ENCODE measurements at regions not wholly inside any gene's neighbourhood (a gene's known extent, or its start where the extent isn't known, plus 50 kb on each side); places are given as distances from the start of the nearest gene placed in this dataset.
A peak's percentile ranks its signal among the peaks of the same experiment; 100 is the strongest.

GRCh38 chr17:65346166-65346565 lies 209.0 kb downstream of the RGS9 start:
- H3K4me3 ChIP-seq (ENCODE audit: low read length): no peak overlapping the region
- DNase-seq (ENCODE audit: low read depth): no peak
- no peak for TF ChIP-seq CTCF (conservative IDR thresholded peaks at IDR 0.05; ENCODE audit: low read length)

GRCh38 chr17:65345261-65346005 lies 208.3 kb downstream of the RGS9 start:
- no peak overlapping the region for H3K4me3 ChIP-seq (ENCODE audit: low read length)
- DNase-seq (ENCODE audit: low read depth): no peak
- TF ChIP-seq CTCF (conservative IDR thresholded peaks at IDR 0.05; ENCODE audit: low read length): no peak

- no peak for DNase-seq (ENCODE audit: low read depth)
- H3K4me3 ChIP-seq (ENCODE audit: low read length): no peak overlapping the region
- no peak for TF ChIP-seq CTCF (conservative IDR thresholded peaks at IDR 0.05; ENCODE audit: low read length)
These were observed 203.2 kb downstream of the RGS9 start for GRCh38 chr17:65340401-65340800.

GRCh38 chr17:65334406-65334805 lies 197.2 kb downstream of the RGS9 start:
- H3K4me3 ChIP-seq (ENCODE audit: low read length): no peak overlapping the region
- no peak for TF ChIP-seq CTCF (conservative IDR thresholded peaks at IDR 0.05; ENCODE audit: low read length)
- peak; percentile 5 for DNase-seq (ENCODE audit: low read depth)

- DNase-seq (ENCODE audit: low read depth): no peak
- TF ChIP-seq CTCF (conservative IDR thresholded peaks at IDR 0.05; ENCODE audit: low read length): no peak
- H3K4me3 ChIP-seq (ENCODE audit: low read length): no peak overlapping the region
These were observed 195.6 kb downstream of the RGS9 start for GRCh38 chr17:65332779-65333178.

GRCh38 chr17:65332375-65332774 lies 195.2 kb downstream of the RGS9 start:
- peak; percentile 60 for DNase-seq (ENCODE audit: low read depth)
- TF ChIP-seq CTCF (conservative IDR thresholded peaks at IDR 0.05; ENCODE audit: low read length): no peak; the same call in 1 of the 2 replicates
- no peak overlapping the region for H3K4me3 ChIP-seq (ENCODE audit: low read length)

GRCh38 chr17:65328567-65328966 lies 191.4 kb downstream of the RGS9 start:
- TF ChIP-seq CTCF (conservative IDR thresholded peaks at IDR 0.05; ENCODE audit: low read length): no peak
- DNase-seq (ENCODE audit: low read depth): no peak
- H3K4me3 ChIP-seq (ENCODE audit: low read length): no peak overlapping the region
